Muscle layer of duodenum (tissue), 2 donors: ENCODE measurements at regions not wholly inside any gene's neighbourhood (a gene's known extent, or its start where the extent isn't known, plus 50 kb on each side); places are given as distances from the start of the nearest gene placed in this dataset.
A peak's percentile ranks its signal among the peaks of the same experiment; 100 is the strongest.

ENCODE experiments used
- H3K27ac ChIP-seq: one replicate; pipeline ENCODE4 v1.7.0; 2013; ENCODE audit warnings: mild to moderate bottlenecking, low read length
- H3K27me3 ChIP-seq: one replicate; pipeline ENCODE4 v1.7.0; 2013; ENCODE audit warnings: low read depth, mild to moderate bottlenecking, control low read depth, low read length
- H3K36me3 ChIP-seq, 2 donors: one replicate each; pipeline ENCODE4 v1.7.0; 2013; ENCODE audit warnings: low read length in 2 of 2, control low read depth in 1 of 2, mild to moderate bottlenecking in 1 of 2; ENCODE audit not compliant: insufficient read depth in 2 of 2, control insufficient read depth in 1 of 2
- H3K4me1 ChIP-seq, 2 donors: one replicate each; pipeline ENCODE4 v1.7.0; 2013; ENCODE audit warnings: low read length in 2 of 2, mild to moderate bottlenecking in 2 of 2, control low read depth in 1 of 2, moderate library complexity in 1 of 2; ENCODE audit not compliant: insufficient read depth in 2 of 2, control insufficient read depth in 1 of 2
- H3K4me3 ChIP-seq, 2 donors: one replicate each; pipeline ENCODE4 v1.7.0; 2013; ENCODE audit warnings: low read length in 2 of 2, low read depth in 1 of 2, mild to moderate bottlenecking in 1 of 2
- H3K9me3 ChIP-seq, 2 donors: one replicate each; pipeline ENCODE4 v1.7.0; 2013; ENCODE audit warnings: low read length in 2 of 2, control low read depth in 1 of 2, mild to moderate bottlenecking in 1 of 2; ENCODE audit not compliant: control insufficient read depth in 1 of 2
- donor health status: healthy.

DNA sequence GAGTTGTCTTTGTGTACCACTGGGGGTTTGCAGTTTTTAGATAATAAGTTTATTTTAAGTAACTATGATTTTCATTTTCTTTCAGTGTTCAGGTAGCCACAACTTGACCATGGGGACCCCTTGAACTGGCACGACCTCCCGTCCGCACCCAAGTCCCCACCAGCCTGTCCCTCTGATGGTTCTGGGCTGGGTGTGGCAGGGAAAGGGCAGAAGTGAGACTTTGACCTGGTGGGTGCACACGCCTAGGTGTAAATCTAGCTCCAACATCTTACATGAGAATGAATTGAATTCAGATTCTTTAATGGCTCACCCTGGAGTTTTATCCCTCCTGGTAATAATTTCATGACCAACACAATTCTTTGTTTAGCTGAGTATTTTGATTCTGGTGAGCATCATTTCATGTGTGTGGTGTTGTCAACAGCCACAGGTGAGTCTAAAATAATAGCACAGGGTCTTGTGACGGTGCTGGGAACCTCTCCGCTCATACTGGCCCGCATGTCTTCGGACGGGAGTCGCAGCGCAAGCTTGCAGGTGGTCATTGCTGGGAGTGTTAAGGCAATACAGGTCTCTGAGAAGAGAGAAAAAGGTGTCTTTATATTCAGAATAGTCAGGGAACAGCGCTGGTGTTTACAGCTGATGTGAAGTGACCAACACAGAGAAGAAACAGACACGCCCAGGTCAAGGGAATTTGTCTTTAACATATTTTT, 50.8 kb upstream of the POFUT2 start:
- Histone ChIP-seq H3K27ac (no peak overlapping the region), H3K9me3 (no peaks in the 10 kb centered on the region), H3K4me3 (no peak overlapping the region), H3K27me3 (no peaks in the 10 kb centered on the region), H3K4me1 (peaks cover 0 to 3% of the 10 kb centered on the region in 2 donors), H3K36me3 (no peaks in the 10 kb centered on the region)

DNA sequence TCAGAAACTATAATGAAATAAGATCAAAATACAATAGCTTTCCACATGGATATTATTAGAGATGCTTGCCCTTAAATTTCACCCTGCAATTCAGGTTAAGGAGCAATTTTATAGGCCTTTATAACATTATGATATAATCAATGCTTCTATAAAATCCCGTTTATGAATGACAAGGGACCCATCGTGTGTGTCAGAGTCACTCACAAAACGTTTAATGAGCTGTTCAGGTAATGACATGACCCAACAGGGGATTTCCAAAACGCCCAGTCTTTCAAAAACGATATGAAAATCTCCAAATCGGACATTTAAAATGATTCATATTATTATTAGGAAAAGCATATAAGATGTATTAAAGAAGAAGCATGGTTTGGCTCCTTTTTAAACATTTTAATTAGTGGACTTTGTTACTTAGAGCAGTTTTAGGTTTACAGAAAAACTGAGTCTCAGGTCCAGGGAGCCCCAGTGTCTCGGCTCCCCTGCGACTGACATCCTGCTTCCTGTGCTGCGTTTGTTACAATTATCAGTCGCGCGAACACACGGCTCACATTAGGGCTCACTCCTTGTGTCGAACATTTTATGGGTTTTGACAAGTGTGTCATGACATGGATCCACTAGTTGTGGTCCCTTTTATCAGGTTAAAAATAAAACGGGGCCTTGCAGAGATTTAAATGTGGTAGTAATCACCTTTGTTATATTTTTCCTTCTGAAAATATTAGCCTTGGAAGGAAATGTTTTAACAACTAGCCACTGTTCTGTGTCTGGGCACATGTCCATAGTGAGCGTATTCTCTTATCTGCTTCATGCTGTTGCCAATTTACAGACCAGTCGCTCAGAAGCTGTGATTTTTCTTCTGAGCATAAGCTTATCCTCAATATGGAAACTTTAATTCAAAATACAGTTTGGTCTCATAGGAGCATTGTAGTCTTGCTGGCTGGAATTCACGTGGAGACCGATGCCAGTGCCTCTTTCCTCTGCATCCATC, 52.0 kb upstream of the POFUT2 start:
- no peaks in the 10 kb centered on the region for H3K36me3 ChIP-seq
- no peak overlapping the region for H3K27ac ChIP-seq
- peaks cover 0 to 3% of the 10 kb centered on the region in 2 donors for H3K4me1 ChIP-seq
- H3K27me3 ChIP-seq: no peaks in the 10 kb centered on the region
- no peaks in the 10 kb centered on the region for H3K9me3 ChIP-seq
- no peak overlapping the region for H3K4me3 ChIP-seq

DNA sequence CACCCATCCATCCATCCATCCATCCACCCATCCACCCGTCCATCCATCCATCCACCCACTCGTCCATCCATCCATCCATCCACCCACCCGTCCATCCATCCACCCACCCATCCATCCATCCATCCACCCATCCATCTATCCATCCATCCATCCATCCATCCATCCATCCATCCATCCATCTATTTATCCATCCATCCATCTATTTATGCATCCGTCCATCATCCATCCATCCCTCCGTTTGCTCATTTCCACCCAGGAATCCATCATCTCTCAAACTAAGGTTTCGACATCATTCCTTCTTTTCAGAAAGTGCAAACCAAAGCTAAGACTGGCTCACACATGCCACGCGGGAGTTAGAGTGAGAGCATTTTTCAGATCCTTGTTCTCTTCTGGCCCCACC, 52.8 kb upstream of the POFUT2 start:
- Histone ChIP-seq H3K9me3 (no peaks in the 10 kb centered on the region), H3K4me1 (peaks cover 0 to 3% of the 10 kb centered on the region in 2 donors), H3K27ac (no peak overlapping the region), H3K27me3 (no peaks in the 10 kb centered on the region), H3K4me3 (no peak overlapping the region), H3K36me3 (no peaks in the 10 kb centered on the region)

DNA sequence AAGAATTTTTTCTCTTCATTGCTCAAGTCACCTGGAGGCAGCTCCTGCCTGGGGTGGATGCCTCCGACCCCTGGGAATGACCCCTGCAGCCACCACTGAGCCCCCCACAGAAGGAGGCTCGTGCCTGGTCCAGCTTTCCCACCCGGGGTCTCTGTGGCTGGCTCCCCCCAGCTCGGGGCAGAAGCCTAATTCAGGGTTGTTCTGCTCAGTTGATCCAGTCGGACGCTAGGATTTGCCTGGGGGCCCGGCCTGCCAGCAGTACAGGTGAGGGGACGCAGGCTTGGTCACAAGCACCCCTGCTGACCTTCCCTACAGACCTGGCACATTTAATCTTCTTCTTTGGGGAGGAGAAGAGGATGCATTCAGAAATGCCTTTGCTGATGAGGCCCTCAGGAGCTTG, 53.6 kb upstream of the POFUT2 start:
- no peaks in the 10 kb centered on the region for H3K27me3 ChIP-seq
- no peaks in the 10 kb centered on the region for H3K36me3 ChIP-seq
- H3K4me3 ChIP-seq: no peak overlapping the region
- peaks cover 0 to 3% of the 10 kb centered on the region in 2 donors for H3K4me1 ChIP-seq
- no peak overlapping the region for H3K27ac ChIP-seq
- H3K9me3 ChIP-seq: no peaks in the 10 kb centered on the region

DNA sequence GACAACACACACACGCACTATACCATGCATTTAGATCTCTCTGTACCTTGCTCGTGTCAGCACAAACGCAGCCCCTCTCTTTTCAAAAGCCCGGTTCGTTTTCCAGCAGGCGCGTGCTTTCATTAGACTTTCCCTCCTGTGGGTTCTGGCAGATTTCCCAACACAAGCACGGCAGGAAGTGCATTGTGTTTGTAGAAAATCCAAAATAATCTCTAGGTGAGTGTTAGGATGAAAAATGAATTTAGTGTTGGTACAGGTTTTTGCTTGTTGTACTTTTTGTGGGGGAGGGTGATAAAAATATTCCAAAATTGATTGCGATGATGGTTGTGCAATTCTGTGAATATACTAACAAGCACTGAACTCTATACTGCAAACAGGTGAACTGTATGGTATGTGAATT, 54.1 kb upstream of the POFUT2 start:
- no peak overlapping the region for H3K4me3 ChIP-seq
- H3K27me3 ChIP-seq: no peaks in the 10 kb centered on the region
- no peaks in the 10 kb centered on the region for H3K36me3 ChIP-seq
- H3K27ac ChIP-seq: no peak overlapping the region
- no peaks in the 10 kb centered on the region for H3K4me1 ChIP-seq
- no peaks in the 10 kb centered on the region for H3K9me3 ChIP-seq

DNA sequence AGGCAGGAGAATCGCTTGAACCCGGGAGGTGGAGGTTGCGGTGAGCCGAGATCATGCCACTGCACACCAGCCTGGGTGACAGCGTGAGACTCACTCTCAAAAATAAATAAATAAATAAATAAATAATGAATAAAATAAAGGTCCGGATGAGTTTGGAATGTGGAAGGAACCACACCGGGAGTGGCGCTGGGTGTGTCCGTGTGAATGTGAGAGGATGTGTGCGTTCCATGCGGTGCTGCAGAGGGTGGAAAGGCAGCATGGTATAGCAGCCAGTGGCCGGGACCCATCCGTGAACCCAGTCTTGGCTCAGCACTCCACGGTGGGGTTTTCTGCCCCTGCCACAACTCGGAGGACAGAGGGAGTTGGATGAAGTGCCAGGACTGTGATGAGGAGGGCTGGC, 56.2 kb upstream of the POFUT2 start:
- Histone ChIP-seq H3K27me3 (no peaks in the 10 kb centered on the region), H3K9me3 (no peaks in the 10 kb centered on the region), H3K27ac (no peak overlapping the region), H3K36me3 (no peaks in the 10 kb centered on the region), H3K4me1 (no peaks in the 10 kb centered on the region), H3K4me3 (no peak overlapping the region)

DNA sequence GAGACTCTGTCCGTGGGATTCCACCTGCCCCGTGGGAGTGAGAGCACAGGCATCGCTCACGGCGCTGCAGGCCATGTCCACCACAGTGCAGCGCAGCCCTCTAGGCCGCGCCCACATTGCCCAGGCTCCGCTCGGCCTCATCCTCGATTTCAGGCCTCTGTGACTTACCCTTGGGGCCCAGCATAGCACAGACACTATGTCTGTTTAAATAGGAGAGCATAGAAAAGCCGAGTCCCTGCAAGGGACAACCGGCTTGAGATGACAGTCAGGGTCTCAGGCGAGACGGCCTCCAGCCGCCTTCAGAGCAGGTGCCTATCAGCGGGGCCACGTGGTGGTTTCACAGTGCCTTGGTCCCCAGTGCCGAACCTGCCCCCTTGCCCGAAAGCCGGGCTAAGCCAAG, 56.9 kb upstream of the POFUT2 start:
- H3K27me3 ChIP-seq: no peaks in the 10 kb centered on the region

DNA sequence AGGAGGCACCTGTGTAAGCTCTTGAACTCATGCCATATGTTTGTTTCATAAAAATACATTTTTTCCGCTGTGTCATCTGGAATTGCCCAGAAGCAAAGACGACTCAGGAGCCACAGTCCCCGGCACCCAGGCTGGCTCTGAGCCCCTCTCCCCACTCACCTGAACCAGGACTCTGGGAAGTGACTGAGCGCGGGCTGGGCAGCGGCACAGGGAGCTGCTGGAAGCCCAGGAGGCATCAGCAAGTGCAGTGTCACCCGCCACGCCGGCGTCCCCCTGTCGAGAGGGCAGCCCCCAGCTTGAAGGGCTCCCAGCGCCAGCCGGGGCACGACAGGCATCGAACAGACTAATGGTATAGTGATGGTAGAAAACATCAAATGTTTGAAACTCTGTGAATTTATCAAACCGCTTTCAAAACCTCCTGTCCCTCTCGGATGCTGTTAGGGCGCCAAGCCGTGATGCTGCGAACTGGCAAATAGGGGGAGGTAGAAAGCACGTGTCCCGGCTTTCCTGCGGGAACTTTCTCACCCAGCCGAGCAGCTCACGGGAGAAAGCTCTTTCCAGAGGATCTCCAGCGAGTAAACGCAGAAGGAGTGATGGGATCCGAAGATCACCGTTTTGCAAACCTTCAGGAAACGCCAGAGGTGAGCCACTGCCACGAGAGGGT, 57.8 kb upstream of the COL18A1 start:
- Histone ChIP-seq H3K27me3 (no peaks in the 10 kb centered on the region), H3K4me1 (peaks cover 0 to 22% of the 10 kb centered on the region in 2 donors)

More for the DNA sequence above, 56.9 kb upstream of the POFUT2 start:
- Histone ChIP-seq H3K4me3 (no peak overlapping the region), H3K4me1 (peaks cover 0 to 3% of the 10 kb centered on the region in 2 donors), H3K36me3 (no peaks in the 10 kb centered on the region), H3K27ac (no peak overlapping the region), H3K9me3 (no peaks in the 10 kb centered on the region)

DNA sequence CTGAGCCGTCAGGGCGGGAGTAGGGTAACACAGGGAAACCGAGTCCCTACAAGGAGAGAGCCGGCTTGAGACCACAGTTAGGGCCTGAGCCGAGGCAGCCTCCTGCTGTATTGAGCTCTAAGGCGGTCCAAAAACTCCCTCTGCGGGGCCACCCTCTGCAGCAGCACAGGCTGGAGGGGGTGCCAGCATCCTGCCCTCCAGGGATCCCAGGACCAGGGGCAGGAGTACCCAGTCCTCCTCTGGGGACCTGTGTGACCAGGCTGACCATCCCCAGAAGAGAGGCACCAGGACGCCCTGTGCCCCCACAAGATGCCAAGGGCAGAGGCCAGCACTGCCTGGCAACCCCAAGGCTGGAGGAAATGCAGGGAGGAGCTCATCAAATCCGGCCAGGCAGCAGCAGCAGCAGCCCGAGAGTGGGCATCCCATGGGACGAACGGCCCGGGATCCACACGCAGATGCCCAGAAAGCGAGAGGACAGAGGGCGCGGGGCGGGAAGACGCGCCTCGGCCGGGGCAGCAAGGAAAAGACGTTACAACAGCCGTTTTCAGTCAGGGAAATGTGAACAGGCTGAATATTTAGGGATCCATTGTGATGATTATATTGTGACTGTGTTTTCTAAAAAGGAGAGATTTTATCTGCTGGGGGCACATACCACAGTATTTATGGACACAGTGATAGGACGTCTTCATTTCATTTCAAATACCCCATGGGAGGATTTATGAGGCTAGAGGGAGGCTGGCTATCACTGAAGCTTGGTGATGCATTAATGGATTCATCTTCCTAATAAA, 57.1 kb upstream of the COL18A1 start:
- no peaks in the 10 kb centered on the region for H3K27me3 ChIP-seq
- H3K4me1 ChIP-seq: peaks cover 0 to 22% of the 10 kb centered on the region in 2 donors
- peak overlapping the region; percentile 31 for H3K27ac ChIP-seq
- no peaks in the 10 kb centered on the region for H3K9me3 ChIP-seq
- H3K4me3 ChIP-seq: no peak overlapping the region
- H3K36me3 ChIP-seq: no peaks in the 10 kb centered on the region

More for the DNA sequence above, 57.8 kb upstream of the COL18A1 start:
- Histone ChIP-seq H3K27ac (no peak overlapping the region), H3K9me3 (no peaks in the 10 kb centered on the region), H3K4me3 (no peak overlapping the region), H3K36me3 (no peaks in the 10 kb centered on the region)

DNA sequence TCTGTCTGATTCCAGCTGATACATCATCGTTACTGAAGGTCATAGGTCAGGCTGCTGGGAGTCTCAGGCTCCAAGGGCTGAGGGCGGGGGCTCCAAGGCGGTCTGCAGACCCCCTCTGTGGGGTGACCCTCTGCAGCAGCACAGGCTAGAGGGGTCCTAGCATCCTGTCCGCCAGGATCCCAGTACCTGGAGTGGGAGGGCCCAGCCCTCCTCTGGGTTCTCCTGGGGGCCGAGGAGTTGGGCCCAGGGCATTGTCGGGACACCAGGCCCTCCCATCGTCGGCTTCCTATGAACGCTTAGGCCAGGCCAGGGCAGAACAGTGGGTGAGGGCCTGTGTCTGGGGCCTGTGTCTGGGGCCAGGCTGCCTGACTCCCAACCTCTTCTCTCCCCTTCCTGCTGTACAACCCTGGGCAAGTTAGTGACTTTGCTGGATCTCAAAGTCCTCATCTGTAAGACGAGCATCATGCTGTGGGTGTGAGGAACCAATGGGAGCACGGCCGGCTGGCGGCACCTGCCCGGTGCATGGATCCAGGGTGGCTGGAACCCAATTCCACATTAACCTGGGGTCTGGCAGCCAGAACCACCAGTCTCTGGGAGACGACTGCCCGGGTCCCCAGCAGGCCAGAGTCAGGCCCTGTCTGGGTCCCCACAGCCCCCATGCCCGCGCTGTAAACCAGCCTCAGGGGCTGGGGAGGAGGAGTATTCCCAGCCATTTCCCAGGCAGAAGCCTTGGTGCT, 56.2 kb upstream of the COL18A1 start:
- Histone ChIP-seq H3K9me3 (no peaks in the 10 kb centered on the region), H3K27ac (peak overlapping the region; percentile 31), H3K4me1 (peaks cover 0 to 22% of the 10 kb centered on the region in 2 donors), H3K27me3 (no peaks in the 10 kb centered on the region), H3K36me3 (no peaks in the 10 kb centered on the region), H3K4me3 (no peak overlapping the region)
